ENCODE measurements at regions not wholly inside any gene's neighbourhood (a gene's known extent, or its start where the extent isn't known, plus 50 kb on each side); places are given as distances from the start of the nearest gene placed in this dataset.

GRCh38 chr12:34327671-34328070, 305.4 kb downstream of the ALG10 start:
- TF ChIP-seq, protein P1, sequence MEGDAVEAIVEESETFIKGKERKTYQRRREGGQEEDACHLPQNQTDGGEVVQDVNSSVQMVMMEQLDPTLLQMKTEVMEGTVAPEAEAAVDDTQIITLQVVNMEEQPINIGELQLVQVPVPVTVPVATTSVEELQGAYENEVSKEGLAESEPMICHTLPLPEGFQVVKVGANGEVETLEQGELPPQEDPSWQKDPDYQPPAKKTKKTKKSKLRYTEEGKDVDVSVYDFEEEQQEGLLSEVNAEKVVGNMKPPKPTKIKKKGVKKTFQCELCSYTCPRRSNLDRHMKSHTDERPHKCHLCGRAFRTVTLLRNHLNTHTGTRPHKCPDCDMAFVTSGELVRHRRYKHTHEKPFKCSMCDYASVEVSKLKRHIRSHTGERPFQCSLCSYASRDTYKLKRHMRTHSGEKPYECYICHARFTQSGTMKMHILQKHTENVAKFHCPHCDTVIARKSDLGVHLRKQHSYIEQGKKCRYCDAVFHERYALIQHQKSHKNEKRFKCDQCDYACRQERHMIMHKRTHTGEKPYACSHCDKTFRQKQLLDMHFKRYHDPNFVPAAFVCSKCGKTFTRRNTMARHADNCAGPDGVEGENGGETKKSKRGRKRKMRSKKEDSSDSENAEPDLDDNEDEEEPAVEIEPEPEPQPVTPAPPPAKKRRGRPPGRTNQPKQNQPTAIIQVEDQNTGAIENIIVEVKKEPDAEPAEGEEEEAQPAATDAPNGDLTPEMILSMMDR (IDR thresholded peaks at IDR 0.05; ENCODE audit: low read length) = no peak
- TF ChIP-seq EZH2 (IDR thresholded peaks at IDR 0.05; ENCODE audit: borderline replicate concordance, low read length) = no peak
